Astrocyte (in vitro differentiated cells and primary cell): ENCODE measurements at regions not wholly inside any gene's neighbourhood (a gene's known extent, or its start where the extent isn't known, plus 50 kb on each side); places are given as distances from the start of the nearest gene placed in this dataset.

Experiments used
- DNase-seq: peaks from one replicate; pipeline ENCODE4 v3.0.0-alpha.2; 2010; ENCODE audit warnings: low read depth
- FAIRE-seq: peaks from 2 replicates; lab custom pipeline; 2011; peaks lifted over from hg19 to GRCh38; lab: Jason Lieb, UNC
- H2AFZ ChIP-seq: 2 replicates; pipeline ENCODE4 v1.6.0; 2012; ENCODE audit warnings: low read depth, low read length, inconsistent platforms
- H3K27ac ChIP-seq: 2 replicates; pipeline ENCODE4 v1.5.1; 2011; ENCODE audit warnings: low read depth, low read length, inconsistent platforms
- H3K27me3 ChIP-seq: 2 replicates; pipeline ENCODE4 v1.6.0; 2011; ENCODE audit warnings: low read length, inconsistent platforms; ENCODE audit not compliant: insufficient read depth
- H3K36me3 ChIP-seq: 2 replicates; pipeline ENCODE4 v1.5.1; 2011; ENCODE audit warnings: low read length, inconsistent platforms; ENCODE audit not compliant: insufficient read depth
- H3K4me1 ChIP-seq: 2 replicates; pipeline ENCODE4 v1.5.1; 2011; ENCODE audit warnings: low read length, inconsistent platforms; ENCODE audit not compliant: insufficient read depth
- H3K4me2 ChIP-seq: 2 replicates; pipeline ENCODE4 v1.6.0; 2012; ENCODE audit warnings: low read length, inconsistent platforms
- H3K4me3 ChIP-seq: 2 replicates; pipeline ENCODE4 v1.5.1; 2011; ENCODE audit warnings: low read depth, mild to moderate bottlenecking, low read length, inconsistent platforms; ENCODE audit not compliant: insufficient read depth
- H3K79me2 ChIP-seq: 2 replicates; pipeline ENCODE4 v1.6.0; 2012; ENCODE audit warnings: mild to moderate bottlenecking, low read length, inconsistent platforms; ENCODE audit not compliant: insufficient read depth
- H3K9ac ChIP-seq: 2 replicates; pipeline ENCODE4 v1.6.0; 2012; ENCODE audit warnings: mild to moderate bottlenecking, low read length, inconsistent platforms
- H3K9me3 ChIP-seq: 2 replicates; pipeline ENCODE4 v1.5.1; 2012; ENCODE audit warnings: low read depth, mild to moderate bottlenecking, low read length, inconsistent platforms; ENCODE audit not compliant: insufficient read depth
- H4K20me1 ChIP-seq: 2 replicates; pipeline ENCODE4 v1.6.0; 2012; ENCODE audit warnings: low read length, inconsistent platforms; ENCODE audit not compliant: insufficient read depth
- H3K27ac Mint-ChIP-seq: one replicate; pipeline ENCODE4 v1.8.0; 2021; ENCODE audit warnings: mild to moderate bottlenecking, mixed read lengths; ENCODE audit not compliant: unreplicated experiment
- H3K27me3 Mint-ChIP-seq: one replicate; pipeline ENCODE4 v1.8.0; 2021; ENCODE audit warnings: low read depth, mixed read lengths; ENCODE audit not compliant: unreplicated experiment
- H3K36me3 Mint-ChIP-seq: one replicate; pipeline ENCODE4 v1.8.0; 2021; ENCODE audit warnings: low read depth, mixed read lengths; ENCODE audit not compliant: unreplicated experiment
- H3K4me1 Mint-ChIP-seq: one replicate; pipeline ENCODE4 v1.8.0; 2021; ENCODE audit warnings: low read depth, mixed read lengths; ENCODE audit not compliant: unreplicated experiment
- H3K4me3 Mint-ChIP-seq: one replicate; pipeline ENCODE4 v1.8.0; 2021; ENCODE audit warnings: mild to moderate bottlenecking, moderate library complexity, mixed read lengths; ENCODE audit not compliant: unreplicated experiment
- H3K9me3 Mint-ChIP-seq: one replicate; pipeline ENCODE4 v1.8.0; 2021; ENCODE audit warnings: mild to moderate bottlenecking, mixed read lengths; ENCODE audit not compliant: unreplicated experiment
- CTCF ChIP-seq: IDR thresholded peaks from 2 replicates; pipeline ENCODE4 v1.5.1; 2011; ENCODE audit warnings: low read depth, mild to moderate bottlenecking, inconsistent platforms, low read length, moderate library complexity; ENCODE audit not compliant: insufficient read depth
- EZH2 ChIP-seq: IDR thresholded peaks from 2 replicates; pipeline ENCODE4 v1.6.1; 2012; ENCODE audit warnings: mild to moderate bottlenecking, low read length, inconsistent platforms; ENCODE audit not compliant: insufficient read depth

DNA sequence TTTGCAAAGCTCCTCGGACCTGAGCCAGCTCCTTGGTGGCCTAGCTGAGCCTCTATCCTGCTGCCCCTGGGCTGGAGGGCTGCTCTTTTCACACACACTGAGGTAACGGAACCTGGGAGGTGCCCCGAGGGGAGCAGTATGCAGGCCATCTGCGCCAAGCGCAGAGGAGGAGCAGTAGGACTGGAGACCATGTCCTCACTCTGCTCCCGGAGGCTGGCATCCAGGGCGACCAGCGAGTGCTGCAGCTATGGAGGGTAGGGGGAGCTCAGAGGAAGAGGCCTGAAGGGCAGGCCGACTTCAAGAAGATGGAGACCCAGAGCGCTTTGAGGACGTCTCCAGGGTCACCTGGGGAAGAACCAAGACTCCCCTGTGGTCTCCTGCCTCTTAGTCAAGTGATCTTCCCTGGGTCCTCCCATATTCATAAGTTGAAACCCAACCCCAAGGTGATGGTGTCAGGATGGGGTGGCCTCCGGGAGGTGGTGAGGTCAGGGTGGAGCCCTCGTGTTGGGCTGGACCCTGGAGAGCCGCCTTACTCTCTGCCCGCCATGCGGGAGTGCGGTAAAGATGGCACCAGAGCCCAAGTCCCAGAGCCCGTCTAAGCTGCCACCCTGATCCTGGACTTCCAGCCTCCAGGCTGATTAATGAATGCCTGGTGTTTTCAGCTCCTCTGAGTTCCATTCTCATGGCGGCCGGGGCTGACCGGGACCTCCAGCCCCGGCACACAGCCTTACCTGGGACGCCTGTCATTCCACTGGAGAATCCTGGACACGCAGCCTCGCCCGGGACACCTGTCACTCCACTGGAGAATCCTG lies 160.7 kb downstream of the NDUFA10 start:
- H3K9ac ChIP-seq: no peak overlapping the region
- TF ChIP-seq EZH2: no peak
- TF ChIP-seq CTCF: no peak
- no peaks in the 10 kb centered on the region for H3K36me3 ChIP-seq
- FAIRE-seq: no peak
- Mint-ChIP-seq H3K4me1 (no peaks in the 10 kb centered on the region), H3K27ac (no peak overlapping the region), H3K4me3 (no peak overlapping the region), H3K36me3 (no peaks in the 10 kb centered on the region), H3K27me3 (peaks cover 3% of the 10 kb centered on the region), H3K9me3 (no peaks in the 10 kb centered on the region)
- no peak overlapping the region for H2AFZ ChIP-seq
- no peak overlapping the region for H3K4me3 ChIP-seq
- H4K20me1 ChIP-seq: no peaks in the 10 kb centered on the region
- DNase-seq: no peak
- H3K79me2 ChIP-seq: no peaks in the 10 kb centered on the region
- H3K4me2 ChIP-seq: no peak overlapping the region
- no peaks in the 10 kb centered on the region for H3K27me3 ChIP-seq
- no peaks in the 10 kb centered on the region for H3K4me1 ChIP-seq
- no peak overlapping the region for H3K27ac ChIP-seq
- H3K9me3 ChIP-seq: peaks cover 30% of the 10 kb centered on the region

DNA sequence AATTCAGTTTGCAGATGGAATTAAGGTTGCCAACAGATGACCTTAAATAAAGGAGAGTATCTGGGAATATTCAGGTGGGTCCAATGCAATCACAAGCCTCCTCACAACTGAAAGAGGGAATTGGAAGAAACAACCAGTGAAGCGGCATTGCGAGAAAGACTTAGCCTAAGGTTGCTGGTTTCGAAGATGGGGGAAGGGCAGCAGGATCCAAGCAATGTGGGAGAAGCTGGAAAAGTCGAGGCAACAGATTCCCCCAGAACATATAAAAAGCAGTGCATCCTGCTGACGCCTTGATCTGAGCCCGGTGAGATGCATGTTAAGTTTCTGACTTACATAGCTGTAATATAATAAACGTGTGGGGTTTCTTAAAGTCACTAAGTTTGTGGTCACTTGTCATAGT lies 162.5 kb downstream of the NDUFA10 start:
- no peaks in the 10 kb centered on the region for H4K20me1 ChIP-seq
- DNase-seq (no peak), FAIRE-seq (no peak)
- peaks cover 21% of the 10 kb centered on the region for H3K9me3 ChIP-seq
- no peak for TF ChIP-seq CTCF
- no peak for TF ChIP-seq EZH2
- H3K4me1 Mint-ChIP-seq: no peaks in the 10 kb centered on the region
- no peak overlapping the region for H3K9ac ChIP-seq
- H3K79me2 ChIP-seq: no peaks in the 10 kb centered on the region
- no peak overlapping the region for H3K27ac Mint-ChIP-seq
- peaks cover 3% of the 10 kb centered on the region for H3K9me3 Mint-ChIP-seq
- peaks cover 13% of the 10 kb centered on the region for H3K27me3 Mint-ChIP-seq
- no peak overlapping the region for H2AFZ ChIP-seq
- H3K4me3 ChIP-seq: no peak overlapping the region
- H3K4me3 Mint-ChIP-seq: no peak overlapping the region
- no peaks in the 10 kb centered on the region for H3K36me3 ChIP-seq
- no peaks in the 10 kb centered on the region for H3K27me3 ChIP-seq
- no peaks in the 10 kb centered on the region for H3K36me3 Mint-ChIP-seq
- H3K4me2 ChIP-seq: no peak overlapping the region
- no peaks in the 10 kb centered on the region for H3K4me1 ChIP-seq
- H3K27ac ChIP-seq: no peak overlapping the region

DNA sequence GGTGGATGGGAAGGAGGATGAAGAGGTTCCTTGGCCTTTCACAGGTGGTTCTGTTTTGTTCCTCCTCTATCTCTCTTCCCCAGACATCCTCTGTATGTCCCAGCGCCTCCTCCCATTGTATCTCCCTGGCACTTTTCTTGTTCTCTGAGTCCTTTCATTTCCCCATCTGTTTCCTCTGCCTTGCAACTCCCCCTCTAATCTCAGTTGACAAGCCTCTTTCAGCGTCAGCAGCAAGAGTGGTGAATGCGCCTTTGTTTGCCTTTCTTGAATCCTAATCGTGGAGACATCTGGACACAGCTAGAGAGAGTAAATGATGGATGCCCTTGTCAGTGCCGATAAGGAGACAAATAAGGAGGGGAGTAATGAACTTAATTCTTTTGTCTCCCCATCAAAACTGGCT lies 167.0 kb downstream of the NDUFA10 start:
- no peak overlapping the region for H3K9ac ChIP-seq
- Mint-ChIP-seq H3K36me3 (no peaks in the 10 kb centered on the region), H3K9me3 (peaks cover 12% of the 10 kb centered on the region), H3K27me3 (peaks cover 17% of the 10 kb centered on the region), H3K4me3 (no peak overlapping the region), H3K4me1 (no peaks in the 10 kb centered on the region), H3K27ac (no peak overlapping the region)
- H3K4me3 ChIP-seq: no peak overlapping the region
- H4K20me1 ChIP-seq: no peaks in the 10 kb centered on the region
- H3K27ac ChIP-seq: no peak overlapping the region
- peaks cover 7% of the 10 kb centered on the region for H3K9me3 ChIP-seq
- no peak for TF ChIP-seq CTCF
- TF ChIP-seq EZH2: no peak
- H2AFZ ChIP-seq: no peak overlapping the region
- H3K4me1 ChIP-seq: no peaks in the 10 kb centered on the region
- H3K27me3 ChIP-seq: no peaks in the 10 kb centered on the region
- H3K79me2 ChIP-seq: no peaks in the 10 kb centered on the region
- no peak for FAIRE-seq
- no peaks in the 10 kb centered on the region for H3K36me3 ChIP-seq
- no peak overlapping the region for H3K4me2 ChIP-seq
- DNase-seq: no peak
